OCI-M1 (cell line): ENCODE measurements at regions not wholly inside any gene's neighbourhood (a gene's known extent, or its start where the extent isn't known, plus 50 kb on each side); places are given as distances from the start of the nearest gene placed in this dataset.

ENCODE experiments used
- DNase-seq: peaks from one replicate; lab custom pipeline; 2025; lab: John Stamatoyannopoulos, UW

GRCh38 chr2:163834841-163835240, 99.0 kb upstream of the FIGN start:
- DNase-seq = no peak

- no peak for DNase-seq
These were observed 98.4 kb upstream of the FIGN start for GRCh38 chr2:163834221-163834620.

GRCh38 chr2:163828771-163829170, 93.0 kb upstream of the FIGN start:
- no peak for DNase-seq

GRCh38 chr2:163822033-163822432, 86.2 kb upstream of the FIGN start:
- no peak for DNase-seq

- no peak for DNase-seq
These were observed 77.2 kb upstream of the FIGN start for GRCh38 chr2:163812926-163813520.

GRCh38 chr2:163808406-163808805, 72.6 kb upstream of the FIGN start:
- DNase-seq = no peak

- DNase-seq = no peak
These were observed 66.5 kb upstream of the FIGN start for GRCh38 chr2:163802284-163802683.

GRCh38 chr2:163801486-163801885, 65.7 kb upstream of the FIGN start:
- no peak for DNase-seq

- peak; percentile 22 for DNase-seq
These were observed 65.2 kb upstream of the FIGN start for GRCh38 chr2:163800951-163801381.

GRCh38 chr2:163799807-163800206, 64.0 kb upstream of the FIGN start:
- DNase-seq = no peak

GRCh38 chr2:163794635-163795034, 58.8 kb upstream of the FIGN start:
- DNase-seq = no peak
